Erythroblast (primary cell): ENCODE measurements at regions not wholly inside any gene's neighbourhood (a gene's known extent, or its start where the extent isn't known, plus 50 kb on each side); places are given as distances from the start of the nearest gene placed in this dataset.

ENCODE experiments used
- GATA1 ChIP-seq: IDR thresholded peaks from 2 replicates; pipeline ENCODE4 v1.6.1; 2011; ENCODE audit warnings: low read depth, mild to moderate bottlenecking, control low read depth, low read length, moderate library complexity
- POLR2A ChIP-seq: IDR thresholded peaks from 2 replicates; pipeline ENCODE4 v1.6.1; 2011; ENCODE audit warnings: mild to moderate bottlenecking, low read length

GRCh38 chr2:17242813-17243485, 275.3 kb downstream of the RAD51AP2 start:
- TF ChIP-seq POLR2A (no peak), GATA1 (no peak)
